Endothelial cell of umbilical vein (primary cell): ENCODE measurements at regions not wholly inside any gene's neighbourhood (a gene's known extent, or its start where the extent isn't known, plus 50 kb on each side); places are given as distances from the start of the nearest gene placed in this dataset.

Source experiments
- BruUV-seq: library from RNA; stranded (reverse); fragments of 400-500 nt; replicated peaks from 2 replicates; lab custom pipeline; 2021; lab: Mats Ljungman, UMichigan
- CTCF ChIA-PET: fragments of 300-600, 350-600 bp; sonication (Branson Sonifier 250); formaldehyde crosslinking; loops from one replicate; lab custom pipeline; 2021; ENCODE audit warnings: antibody characterized with exemption, inconsistent platforms; lab: Charles Lee
- POLR2A ChIA-PET: fragments of 300-600, 350-600 bp; sonication (Branson Sonifier 250); formaldehyde crosslinking; loops from one replicate; lab custom pipeline; 2021; ENCODE audit warnings: antibody characterized with exemption, inconsistent platforms; lab: Charles Lee
- DNase-seq: peaks from one replicate; pipeline ENCODE4 v3.0.0-alpha.2; 2011; ENCODE audit warnings: low read depth, low spot score
- FAIRE-seq: peaks from 2 replicates; lab custom pipeline; 2011; peaks lifted over from hg19 to GRCh38; lab: Jason Lieb, UNC
- H2AFZ ChIP-seq: 2 replicates; pipeline ENCODE4 v1.6.0; 2012; ENCODE audit warnings: low read depth, low read length, control low read depth, inconsistent platforms
- H3K27ac ChIP-seq: 2 replicates; pipeline ENCODE4 v1.5.1; 2011; ENCODE audit warnings: low read depth, mild to moderate bottlenecking, control low read depth, low read length, moderate library complexity; ENCODE audit not compliant: insufficient read depth
- H3K27me3 ChIP-seq, 2 experiments: 2 replicates each; pipeline versions ENCODE4 v1.6.0 to v1.6.1; 2011; ENCODE audit warnings: low read length in 2 of 2, mixed read lengths in 1 of 2; ENCODE audit not compliant: control insufficient read depth in 2 of 2, insufficient read depth in 2 of 2
- H3K36me3 ChIP-seq, 2 experiments: 2 replicates in 1 of 2; 3 replicates in 1 of 2; pipeline ENCODE4 v1.5.1; 2011; ENCODE audit warnings: low read length in 2 of 2, mild to moderate bottlenecking in 1 of 2, moderate library complexity in 1 of 2; ENCODE audit not compliant: control insufficient read depth in 2 of 2, insufficient read depth in 2 of 2; ENCODE audit errors: extremely low read depth in 1 of 2
- H3K4me1 ChIP-seq: 3 replicates; pipeline ENCODE4 v1.5.1; 2011; ENCODE audit warnings: mild to moderate bottlenecking, low read length; ENCODE audit not compliant: control insufficient read depth, insufficient read depth; ENCODE audit errors: extremely low read depth
- H3K4me2 ChIP-seq: 2 replicates; pipeline ENCODE4 v1.6.1; 2011; ENCODE audit warnings: low read length, control low read depth, mixed read lengths; ENCODE audit not compliant: insufficient read depth
- H3K4me3 ChIP-seq, 3 experiments: fragments of 200-600 bp in 1 of 3; sonication (generic), shearing (Covaris generic) in 1 of 3; replicated peaks in 1 of 3; 2 replicates each; pipeline ENCODE4 v1.5.1; 2011 to 2016; ENCODE audit warnings: control low read depth in 3 of 3, low read length in 3 of 3, mild to moderate bottlenecking in 2 of 3, inconsistent platforms in 1 of 3, low read depth in 1 of 3, moderate library complexity in 1 of 3; ENCODE audit not compliant: insufficient read depth in 1 of 3
- H3K79me2 ChIP-seq: 2 replicates; pipeline ENCODE4 v1.6.0; 2012; ENCODE audit warnings: low read length, inconsistent platforms; ENCODE audit not compliant: control insufficient read depth, insufficient read depth
- H3K9ac ChIP-seq: replicated peaks from 2 replicates; pipeline ENCODE3; 2011; ENCODE audit warnings: low read length, control low read depth; ENCODE audit not compliant: insufficient read depth; ENCODE audit errors: extremely low read depth
- H3K9me1 ChIP-seq: replicated peaks from 3 replicates; pipeline ENCODE4 v1.6.0; 2011; ENCODE audit warnings: mild to moderate bottlenecking, low read length; ENCODE audit not compliant: control insufficient read depth, insufficient read depth; ENCODE audit errors: extremely low read depth
- H3K9me3 ChIP-seq: replicated peaks from 2 replicates; pipeline ENCODE4 v1.5.1; 2012; ENCODE audit warnings: low read length, inconsistent platforms; ENCODE audit not compliant: control insufficient read depth, insufficient read depth
- H4K20me1 ChIP-seq: replicated peaks from 2 replicates; pipeline ENCODE3; 2011; ENCODE audit warnings: mild to moderate bottlenecking, low read length; ENCODE audit not compliant: control insufficient read depth, insufficient read depth; ENCODE audit errors: extremely low read depth
- CTCF ChIP-seq, 2 donors: IDR thresholded peaks; 1 replicate in 1 of 2; 2 replicates in 1 of 2; pipeline ENCODE4 v1.5.1; 2011; ENCODE audit warnings: low read length in 2 of 2, mild to moderate bottlenecking in 2 of 2, moderate library complexity in 2 of 2, control low read depth in 1 of 2, inconsistent platforms in 1 of 2, low read depth in 1 of 2; ENCODE audit not compliant: insufficient read depth in 1 of 2; ENCODE audit errors: extremely low read depth in 1 of 2
- EZH2 ChIP-seq: IDR thresholded peaks from 2 replicates; pipeline ENCODE4 v1.6.1; 2012; ENCODE audit warnings: borderline replicate concordance, low read depth, mild to moderate bottlenecking, moderate library complexity, low read length, inconsistent platforms; ENCODE audit not compliant: severe bottlenecking
- FOS ChIP-seq: IDR thresholded peaks from 2 replicates; pipeline ENCODE4 v1.6.1; 2011; ENCODE audit warnings: mild to moderate bottlenecking, low read length, moderate library complexity, borderline replicate concordance; ENCODE audit not compliant: insufficient read depth
- GATA2 ChIP-seq: IDR thresholded peaks from 2 replicates; pipeline ENCODE4 v1.7.0; 2011; ENCODE audit warnings: low read depth, mild to moderate bottlenecking, moderate library complexity, mixed read lengths, low read length; ENCODE audit not compliant: insufficient read length, insufficient read depth
- JUN ChIP-seq: IDR thresholded peaks from 2 replicates; pipeline ENCODE4 v1.6.1; 2011; ENCODE audit warnings: borderline replicate concordance, low read depth; ENCODE audit not compliant: insufficient read length, insufficient read depth
- MAX ChIP-seq: IDR thresholded peaks from 2 replicates; pipeline ENCODE4 v1.6.1; 2011; ENCODE audit not compliant: insufficient read depth, insufficient read length
- POLR2A ChIP-seq: IDR thresholded peaks from 2 replicates; pipeline ENCODE4 v1.6.1; 2012; ENCODE audit warnings: low read depth, mild to moderate bottlenecking, control low read depth, low read length
- POLR2AphosphoS5 ChIP-seq: IDR thresholded peaks from 2 replicates; pipeline ENCODE4 v1.6.1; 2012; ENCODE audit warnings: low read depth, mild to moderate bottlenecking, control low read depth, low read length, moderate library complexity; ENCODE audit not compliant: insufficient read depth
- dilution Hi-C: fragments of 300-500 bp; cut with MboI; formaldehyde crosslinking; loops from one replicate; pipeline ENCODE4 v1.15.0; 2019; ENCODE audit warnings: low sequenced_read_pairs; ENCODE audit not compliant: extremely low pct_ligation_motif_present
- intact Hi-C: fragments of 100-400 bp; cut with micrococcal nuclease; formaldehyde crosslinking; loops from one replicate; pipeline ENCODE4 v1.10.0; 2022

DNA sequence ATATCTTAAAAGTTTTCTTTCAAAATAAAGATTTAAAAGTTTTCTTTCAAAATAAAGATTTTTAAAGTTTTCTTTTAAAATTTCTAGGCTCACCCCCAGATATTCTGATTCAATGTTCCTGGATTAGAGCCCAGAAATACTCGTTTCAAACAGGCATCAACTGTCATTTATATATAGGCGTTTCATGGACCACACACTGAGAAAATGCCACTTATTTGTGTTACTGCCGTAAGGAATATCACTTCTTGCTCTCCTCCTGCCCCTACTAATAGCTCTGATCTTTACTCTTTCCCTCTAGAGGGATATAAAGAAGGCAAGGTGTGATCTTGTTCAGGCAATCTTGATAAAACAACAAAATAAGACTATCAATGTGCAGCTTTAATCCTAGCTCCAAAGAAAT is 1324.1 kb downstream of the CDH8 start:
- dilution Hi-C loops, result no loop called here
- Histone ChIP-seq H3K79me2 (no peaks in the 10 kb centered on the region), H3K9me3 (peaks cover 2% of the 10 kb centered on the region), H2AFZ (no peak overlapping the region), H3K27me3 (no peaks in the 10 kb centered on the region), H3K4me2 (no peak overlapping the region), H3K27ac (no peak overlapping the region), H3K9me1 (no peaks in the 10 kb centered on the region), H3K36me3 (no peaks in the 10 kb centered on the region), H3K9ac (no peak overlapping the region), H3K4me3 (no peak overlapping the region), H3K4me1 (no peaks in the 10 kb centered on the region), H4K20me1 (no peaks in the 10 kb centered on the region)
- BruUV-seq, result no TSS peak
- no peak for FAIRE-seq
- ChIA-PET CTCF (no interaction called here), POLR2A (no interaction called here)
- intact Hi-C loops, result no loop called here
- no peak for DNase-seq
- TF ChIP-seq GATA2 (no peak), FOS (no peak), EZH2 (no peak), MAX (no peak), JUN (no peak), POLR2A (no peak), CTCF (IDR thresholded peaks at IDR 0.05; ENCODE audit: extremely low read depth in 1 of 2, insufficient read depth in 1 of 2, low read depth in 1 of 2, low read length in 2 of 2) (no peak), POLR2AphosphoS5 (no peak)
